Inflammatory macrophage treated with lipopolysaccharide for 1 hour (primary cell): ENCODE measurements at regions not wholly inside any gene's neighbourhood (a gene's known extent, or its start where the extent isn't known, plus 50 kb on each side); places are given as distances from the start of the nearest gene placed in this dataset.

Experiments
- DNase-seq, 2 donors: peaks; one replicate each; pipeline ENCODE4 v3.0.0-alpha.2; 2020 to 2022

GRCh38 chr1:182293119-182293589, 98.4 kb downstream of the GLUL start:
- DNase-seq: no peak

GRCh38 chr1:182292193-182292741, 99.3 kb downstream of the GLUL start:
- DNase-seq: peak in 1 of 2 donors; percentile 35

GRCh38 chr1:182291584-182292192, 99.9 kb downstream of the GLUL start:
- no peak for DNase-seq

- DNase-seq: no peak
Observed at GRCh38 chr1:182288749-182289604, 102.6 kb downstream of the GLUL start.

- no peak for DNase-seq
Observed at GRCh38 chr1:182286761-182287160, 104.8 kb downstream of the GLUL start.

- no peak for DNase-seq
Observed at GRCh38 chr1:182283746-182284544, 107.6 kb downstream of the GLUL start.

GRCh38 chr1:182281541-182281940, 110.0 kb downstream of the GLUL start:
- DNase-seq: no peak

GRCh38 chr1:182280504-182280900, 111.1 kb downstream of the GLUL start:
- no peak for DNase-seq

GRCh38 chr1:182279724-182280503, 111.7 kb downstream of the GLUL start:
- DNase-seq: no peak

GRCh38 chr1:182279302-182279701, 112.3 kb downstream of the GLUL start:
- no peak for DNase-seq

GRCh38 chr1:182278144-182279054, 113.2 kb downstream of the GLUL start:
- DNase-seq: no peak

- DNase-seq: no peak
Observed at GRCh38 chr1:182275271-182275670, 116.3 kb downstream of the GLUL start.

- no peak for DNase-seq
Observed at GRCh38 chr1:182274618-182275017, 117.0 kb downstream of the GLUL start.

- no peak for DNase-seq
Observed at GRCh38 chr1:182270731-182271130, 120.9 kb downstream of the GLUL start.

GRCh38 chr1:182269097-182269496, 122.5 kb downstream of the GLUL start:
- DNase-seq: no peak

- peak; percentile 32 to 45 for DNase-seq
Observed at GRCh38 chr1:182268669-182269068, 122.9 kb downstream of the GLUL start.

- no peak for DNase-seq
Observed at GRCh38 chr1:182264185-182264584, 127.4 kb downstream of the GLUL start.

- DNase-seq: no peak
Observed at GRCh38 chr1:182263706-182264105, 127.9 kb downstream of the GLUL start.

- no peak for DNase-seq
Observed at GRCh38 chr1:182262425-182262824, 129.2 kb downstream of the GLUL start.

- DNase-seq: no peak
Observed at GRCh38 chr1:182261655-182262054, 129.9 kb downstream of the GLUL start.

GRCh38 chr1:182260516-182260915, 131.1 kb downstream of the GLUL start:
- DNase-seq: no peak
